ENCODE measurements at regions not wholly inside any gene's neighbourhood (a gene's known extent, or its start where the extent isn't known, plus 50 kb on each side); places are given as distances from the start of the nearest gene placed in this dataset.

DNA sequence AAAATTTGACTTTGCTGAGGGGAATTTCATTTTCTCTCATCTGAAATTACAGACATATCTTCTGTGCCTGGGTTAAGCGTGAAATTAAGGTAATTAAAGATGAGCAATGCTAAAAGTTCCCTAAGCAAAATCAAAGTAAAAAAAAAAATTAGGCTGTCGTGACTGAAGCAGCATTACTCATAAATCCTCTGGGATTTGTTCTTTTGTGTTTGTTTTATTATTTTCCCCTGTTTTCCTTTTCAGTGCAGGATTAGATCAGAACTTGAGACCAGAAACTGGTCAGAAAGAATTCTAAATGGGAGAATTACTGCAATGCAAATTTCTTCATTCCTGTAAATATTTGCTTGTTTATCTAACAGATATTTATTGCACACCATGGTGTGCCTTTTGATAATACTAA lies 141.4 kb upstream of the BET1 start:
- no peak overlapping the region for H4K91ac ChIP-seq (ENCODE audit: insufficient read depth, low read depth, low read length)
- H3K23ac ChIP-seq (ENCODE audit: low read depth, low read length), result no peak overlapping the region
- H4K20me1 ChIP-seq (ENCODE audit: insufficient read depth, low read length), result no peaks in the 10 kb centered on the region
- H3K27me3 ChIP-seq (ENCODE audit: control insufficient read depth, insufficient read depth, low read length), result no peaks in the 10 kb centered on the region
- no peak overlapping the region for H2BK15ac ChIP-seq (ENCODE audit: low read depth, low read length)
- no peak overlapping the region for H3K4me3 ChIP-seq (ENCODE audit: insufficient read depth, low read depth, low read length)
- dilution Hi-C loops (cut with HindIII; ENCODE audit: low sequenced_read_pairs, unreplicated experiment), result no loop called here
- no peak overlapping the region for H2AK5ac ChIP-seq (ENCODE audit: low read depth, low read length)
- H2BK20ac ChIP-seq (ENCODE audit: low read depth, low read length), result no peak overlapping the region
- TF ChIP-seq MXI1 (IDR thresholded peaks at IDR 0.05; ENCODE audit: borderline replicate concordance, low read depth, low read length) (no peak), RAD21 (IDR thresholded peaks at IDR 0.05; ENCODE audit: low read length) (no peak), SMC3 (IDR thresholded peaks at IDR 0.05; ENCODE audit: low read depth, low read length) (no peak)
- H3K14ac ChIP-seq (replicated peaks; ENCODE audit: low read depth, low read length), result no peak overlapping the region
- no peak overlapping the region for H2AFZ ChIP-seq (replicated peaks; ENCODE audit: low read length, poor library complexity)
- no TSS peak for BruUV-seq (replicated peaks)
- in situ Hi-C loops (cut with MboI; ENCODE audit: low sequenced_read_pairs), result no loop called here
- H3K56ac ChIP-seq (ENCODE audit: extremely low read depth, insufficient read depth, low read length), result no peak overlapping the region
- ChIA-PET CTCF (no interaction called here), POLR2A (ENCODE audit: unreplicated experiment) (no interaction called here)
- no peak overlapping the region; the same call in 1 of the 2 replicates for H3K4me2 ChIP-seq (ENCODE audit: low read depth, low read length)
- no peaks in the 10 kb centered on the region for H3K36me3 ChIP-seq (ENCODE audit: control insufficient read depth, insufficient read depth, low read length)
- peaks cover 14% of the 10 kb centered on the region for H3K4me1 ChIP-seq (ENCODE audit: control insufficient read depth, insufficient read depth, low read length)
- H2BK120ac ChIP-seq (ENCODE audit: low read depth, low read length), result no peak overlapping the region; the same call in 1 of the 2 replicates
- no CpG with 5 or more reads among the region's 2 CpGs for WGBS, 2 experiments (ENCODE audit: extremely low coverage in 2 of 2, insufficient read length in 1 of 2)
- peaks cover 6% of the 10 kb centered on the region for H3K9me1 ChIP-seq (ENCODE audit: insufficient read depth, low read length)
- peak overlapping the region; percentile 61; the same call in 1 of the 2 replicates for H4K5ac ChIP-seq (ENCODE audit: low read depth, low read length)
- H3K9ac ChIP-seq (ENCODE audit: low read depth, low read length), result peak overlapping the region; percentile 27; the same call in 1 of the 2 replicates
- H3K79me1 ChIP-seq (ENCODE audit: low read depth in 1 of 2, low read length in 2 of 2), result no peaks in the 10 kb centered on the region
- H4K8ac ChIP-seq (ENCODE audit: low read depth in 2 of 2, low read length in 2 of 2), result peak overlapping the region in 1 of 2 experiments; percentile 14; a peak in 2 of 4 replicates
- intact Hi-C loops (cut with micrococcal nuclease), result no loop called here
- DNase-seq (peak; percentile 52), ATAC-seq (ENCODE audit: low read depth) (peak; percentile 19)
- peak overlapping the region; percentile 49; the same call in 1 of the 2 replicates for H3K27ac ChIP-seq (ENCODE audit: insufficient read depth, low read length)
- peak overlapping the region; percentile 33 for H3K18ac ChIP-seq (ENCODE audit: low read depth, low read length)
- H3K4ac ChIP-seq (ENCODE audit: low read depth, low read length), result peak overlapping the region; percentile 48; the same call in 1 of the 2 replicates
- peak overlapping the region; percentile 87 for H2BK5ac ChIP-seq (ENCODE audit: low read depth, low read length, poor library complexity, severe bottlenecking)
- no peak overlapping the region for H2AK9ac ChIP-seq (replicated peaks; ENCODE audit: low read depth, low read length, poor library complexity)
- no peaks in the 10 kb centered on the region for H3K9me3 ChIP-seq (ENCODE audit: control insufficient read depth, insufficient read depth, low read length)

All from IMR-90 (cell line).